Neural crest cell (in vitro differentiated cells): ENCODE measurements at regions not wholly inside any gene's neighbourhood (a gene's known extent, or its start where the extent isn't known, plus 50 kb on each side); places are given as distances from the start of the nearest gene placed in this dataset.

Source experiments
- DNase-seq: peaks from one replicate; pipeline ENCODE4 v3.0.0; 2021; ENCODE audit warnings: low read depth, mixed read lengths, low spot score
- H3K27ac Mint-ChIP-seq: one replicate; pipeline ENCODE4 v1.8.0; 2021; ENCODE audit warnings: mild to moderate bottlenecking, mixed read lengths; ENCODE audit not compliant: unreplicated experiment
- H3K27me3 Mint-ChIP-seq: 2 replicates; pipeline ENCODE4 v1.8.0; 2021; ENCODE audit warnings: low read depth, mild to moderate bottlenecking, mixed read lengths
- H3K36me3 Mint-ChIP-seq: 2 replicates; pipeline ENCODE4 v1.8.0; 2021; ENCODE audit warnings: low read depth, mild to moderate bottlenecking, mixed read lengths
- H3K4me1 Mint-ChIP-seq: 2 replicates; pipeline ENCODE4 v1.8.0; 2021; ENCODE audit warnings: mixed read lengths
- H3K4me3 Mint-ChIP-seq: one replicate; pipeline ENCODE4 v1.8.0; 2021; ENCODE audit warnings: mild to moderate bottlenecking, mixed read lengths
- H3K9me3 Mint-ChIP-seq: 2 replicates; pipeline ENCODE4 v1.8.0; 2021; ENCODE audit warnings: mixed read lengths
- TF ChIP-seq, protein P1 (sequence below): fragments of 200-600 bp; sonication (generic); conservative IDR thresholded peaks from 2 replicates; pipeline ENCODE4 v1.5.0; 2021; ENCODE audit warnings: antibody characterized with exemption, mild to moderate bottlenecking

DNA sequence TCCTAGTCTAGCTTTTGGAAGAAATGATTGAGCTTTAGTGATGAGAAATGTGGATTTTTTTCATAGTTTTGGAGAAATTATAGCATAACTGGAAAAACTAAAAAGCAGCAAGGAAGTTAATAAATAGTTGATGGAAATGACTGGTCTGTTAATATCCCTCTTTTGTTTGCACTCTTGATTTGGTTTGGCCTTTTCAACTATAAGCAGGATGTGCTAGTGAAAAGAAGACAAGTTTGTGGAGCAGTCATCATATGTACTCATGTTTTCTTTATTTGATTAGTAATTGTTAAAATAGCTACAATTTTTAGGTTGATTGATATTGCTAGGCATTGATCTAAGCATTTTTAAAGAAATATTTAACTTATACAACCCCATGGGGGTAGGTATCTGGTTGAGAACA lies 374.7 kb downstream of the TAF11L14 start:
- Mint-ChIP-seq H3K27ac (no peak overlapping the region), H3K9me3 (peaks cover 8% of the 10 kb centered on the region), H3K36me3 (no peaks in the 10 kb centered on the region), H3K27me3 (no peaks in the 10 kb centered on the region), H3K4me3 (no peak overlapping the region), H3K4me1 (peaks cover 7% of the 10 kb centered on the region)
- no peak for DNase-seq
- TF ChIP-seq, protein P1, sequence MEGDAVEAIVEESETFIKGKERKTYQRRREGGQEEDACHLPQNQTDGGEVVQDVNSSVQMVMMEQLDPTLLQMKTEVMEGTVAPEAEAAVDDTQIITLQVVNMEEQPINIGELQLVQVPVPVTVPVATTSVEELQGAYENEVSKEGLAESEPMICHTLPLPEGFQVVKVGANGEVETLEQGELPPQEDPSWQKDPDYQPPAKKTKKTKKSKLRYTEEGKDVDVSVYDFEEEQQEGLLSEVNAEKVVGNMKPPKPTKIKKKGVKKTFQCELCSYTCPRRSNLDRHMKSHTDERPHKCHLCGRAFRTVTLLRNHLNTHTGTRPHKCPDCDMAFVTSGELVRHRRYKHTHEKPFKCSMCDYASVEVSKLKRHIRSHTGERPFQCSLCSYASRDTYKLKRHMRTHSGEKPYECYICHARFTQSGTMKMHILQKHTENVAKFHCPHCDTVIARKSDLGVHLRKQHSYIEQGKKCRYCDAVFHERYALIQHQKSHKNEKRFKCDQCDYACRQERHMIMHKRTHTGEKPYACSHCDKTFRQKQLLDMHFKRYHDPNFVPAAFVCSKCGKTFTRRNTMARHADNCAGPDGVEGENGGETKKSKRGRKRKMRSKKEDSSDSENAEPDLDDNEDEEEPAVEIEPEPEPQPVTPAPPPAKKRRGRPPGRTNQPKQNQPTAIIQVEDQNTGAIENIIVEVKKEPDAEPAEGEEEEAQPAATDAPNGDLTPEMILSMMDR = no peak

DNA sequence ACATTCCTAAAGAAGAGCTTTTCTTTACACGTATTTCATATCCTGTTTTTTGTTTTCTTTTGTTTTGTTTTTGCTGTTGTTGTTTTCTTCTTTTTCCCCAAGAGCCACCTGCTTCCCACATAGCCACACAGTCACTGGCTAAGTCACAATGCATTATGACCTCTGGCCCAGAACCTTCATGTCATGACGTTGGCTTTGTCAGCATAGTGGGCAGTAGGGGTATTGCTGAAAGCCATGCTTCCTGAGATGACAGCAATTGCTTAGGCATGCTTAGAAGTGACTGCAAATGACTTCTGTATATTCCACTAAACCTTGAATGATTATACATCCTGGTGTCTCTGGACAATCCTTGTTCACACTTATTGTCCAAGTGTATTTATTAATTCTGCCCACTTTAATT lies 375.8 kb downstream of the TAF11L14 start:
- Mint-ChIP-seq H3K27ac (no peak overlapping the region), H3K9me3 (peaks cover 8% of the 10 kb centered on the region), H3K4me1 (peaks cover 7% of the 10 kb centered on the region), H3K36me3 (no peaks in the 10 kb centered on the region), H3K27me3 (no peaks in the 10 kb centered on the region), H3K4me3 (no peak overlapping the region)
- no peak for DNase-seq
- TF ChIP-seq, protein P1 = no peak

DNA sequence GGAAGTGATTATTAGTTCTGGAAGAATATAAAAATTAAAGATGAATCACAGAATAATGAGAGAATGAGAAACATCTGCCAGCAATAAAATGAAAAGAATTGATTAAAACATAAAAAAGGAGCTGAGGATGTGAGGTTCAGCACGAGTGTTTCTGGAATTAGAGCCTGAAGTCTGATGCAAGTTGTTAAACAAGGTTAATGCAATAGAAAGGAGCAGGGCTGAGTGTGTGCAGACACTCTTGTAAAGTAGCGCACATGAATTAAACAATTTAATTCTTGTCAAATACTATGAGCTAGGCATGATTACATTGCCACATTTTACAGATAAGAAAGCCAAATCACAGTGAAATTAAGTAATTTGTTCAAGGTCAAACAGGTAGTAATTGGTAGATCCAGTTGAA lies 384.2 kb downstream of the TAF11L14 start:
- Mint-ChIP-seq H3K4me3 (no peak overlapping the region), H3K4me1 (no peaks in the 10 kb centered on the region), H3K27ac (no peak overlapping the region), H3K27me3 (no peaks in the 10 kb centered on the region), H3K9me3 (peaks cover 6% of the 10 kb centered on the region), H3K36me3 (no peaks in the 10 kb centered on the region)
- TF ChIP-seq, protein P1 = no peak
- DNase-seq = no peak

DNA sequence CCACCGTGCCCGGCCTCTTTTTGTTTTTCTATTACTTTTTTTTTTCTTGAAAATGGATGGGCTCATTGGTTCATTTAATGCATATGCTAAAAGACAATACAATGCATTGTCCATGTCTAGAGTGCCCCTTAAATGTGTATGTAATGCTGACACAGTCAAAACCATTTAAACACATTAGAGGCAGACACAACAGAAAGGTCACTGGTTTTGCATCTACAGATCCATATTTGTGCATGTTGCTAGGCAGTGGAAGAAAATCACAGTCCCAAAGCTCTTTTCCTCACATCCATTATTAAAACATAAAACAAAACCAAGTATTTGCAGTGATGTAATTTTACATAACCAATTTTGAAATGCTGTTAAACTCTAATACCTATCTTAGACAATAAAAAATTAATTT lies 389.0 kb downstream of the TAF11L14 start:
- no peaks in the 10 kb centered on the region for H3K4me1 Mint-ChIP-seq
- TF ChIP-seq, protein P1 = no peak
- H3K4me3 Mint-ChIP-seq = no peak overlapping the region
- H3K9me3 Mint-ChIP-seq = peaks cover 4% of the 10 kb centered on the region
- no peaks in the 10 kb centered on the region for H3K27me3 Mint-ChIP-seq
- no peak overlapping the region for H3K27ac Mint-ChIP-seq
- no peak for DNase-seq
- H3K36me3 Mint-ChIP-seq = no peaks in the 10 kb centered on the region

DNA sequence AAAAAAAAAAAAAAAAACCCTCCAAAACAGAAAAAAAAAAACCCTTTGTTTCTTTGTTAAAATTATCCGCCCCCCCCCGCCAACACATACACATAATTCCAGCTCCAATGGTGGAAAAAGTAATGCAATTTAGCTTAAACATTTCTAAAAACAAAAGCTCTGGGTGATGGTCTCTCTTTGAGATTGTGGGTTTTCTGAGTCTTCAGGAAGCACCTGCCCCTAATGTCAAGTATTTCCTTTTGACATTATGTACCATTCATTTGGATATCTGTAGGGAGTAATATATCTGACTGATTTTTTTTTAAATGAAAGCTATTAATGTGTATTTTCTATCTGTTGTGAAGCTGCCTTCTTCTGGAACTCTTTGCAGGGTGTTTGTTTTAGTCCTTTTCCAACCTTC lies 389.7 kb downstream of the TAF11L14 start:
- Mint-ChIP-seq H3K9me3 (peaks cover 4% of the 10 kb centered on the region), H3K36me3 (no peaks in the 10 kb centered on the region), H3K4me3 (no peak overlapping the region), H3K27ac (no peak overlapping the region), H3K27me3 (no peaks in the 10 kb centered on the region), H3K4me1 (no peaks in the 10 kb centered on the region)
- DNase-seq = no peak
- TF ChIP-seq, protein P1 = no peak

DNA sequence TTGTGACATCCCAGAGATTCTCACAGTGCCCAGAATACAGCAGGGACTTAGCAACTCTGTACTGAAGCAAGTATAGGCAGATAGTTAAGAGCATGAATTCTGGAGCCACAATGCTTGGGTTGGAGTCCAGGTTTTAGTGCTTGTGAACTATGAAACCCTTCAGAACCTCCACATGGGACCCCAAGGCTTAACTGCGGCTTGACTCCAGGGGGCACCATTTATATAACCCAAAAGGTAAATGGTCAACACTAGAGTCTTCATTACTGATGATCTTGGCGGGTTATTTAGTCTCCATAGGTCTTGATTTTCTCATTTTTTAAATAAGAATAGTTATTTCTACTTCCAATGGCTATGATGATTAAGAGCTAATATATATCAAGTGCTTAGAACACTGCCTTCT lies 390.3 kb downstream of the TAF11L14 start:
- no peak overlapping the region for H3K27ac Mint-ChIP-seq
- no peaks in the 10 kb centered on the region for H3K4me1 Mint-ChIP-seq
- no peaks in the 10 kb centered on the region for H3K27me3 Mint-ChIP-seq
- no peak overlapping the region for H3K4me3 Mint-ChIP-seq
- TF ChIP-seq, protein P1 = no peak
- no peaks in the 10 kb centered on the region for H3K36me3 Mint-ChIP-seq
- H3K9me3 Mint-ChIP-seq = peaks cover 4% of the 10 kb centered on the region
- no peak for DNase-seq
